H1 (cell line): ENCODE measurements at regions not wholly inside any gene's neighbourhood (a gene's known extent, or its start where the extent isn't known, plus 50 kb on each side); places are given as distances from the start of the nearest gene placed in this dataset.

Source experiments
- CTCF ChIA-PET: fragments of 300-600 bp; sonication (Branson Sonifier 250); formaldehyde crosslinking; loops from one replicate; lab custom pipeline; 2021; ENCODE audit not compliant: partially characterized antibody; lab: Charles Lee
- POLR2A ChIA-PET: fragments of 300-600 bp; sonication (Branson Sonifier 250); formaldehyde crosslinking; loops from one replicate; lab custom pipeline; 2021; ENCODE audit warnings: inconsistent platforms; ENCODE audit not compliant: partially characterized antibody; lab: Charles Lee
- DNase-seq, 2 experiments: peaks; one replicate each; pipeline versions ENCODE4 v3.0.0 to v3.0.0-alpha.2; 2010 to 2022; ENCODE audit warnings: low spot score in 2 of 2, low read depth in 1 of 2, mixed read lengths in 1 of 2
- FAIRE-seq: peaks from 2 replicates; lab custom pipeline; 2011; peaks lifted over from hg19 to GRCh38; lab: Jason Lieb, UNC
- H2AFZ ChIP-seq: 2 replicates; pipeline ENCODE4 v1.8.1; 2012; ENCODE audit warnings: low read length, inconsistent platforms
- H2AK5ac ChIP-seq: 2 replicates; pipeline ENCODE4 v1.6.1; 2013; ENCODE audit warnings: low read depth, low read length
- H2BK120ac ChIP-seq: replicated peaks from 2 replicates; pipeline ENCODE3; 2013; ENCODE audit warnings: low read depth, low read length, inconsistent platforms
- H2BK12ac ChIP-seq: 2 replicates; pipeline ENCODE4 v1.6.1; 2013; ENCODE audit warnings: low read depth, low read length
- H2BK15ac ChIP-seq: 2 replicates; pipeline ENCODE4 v1.6.1; 2013; ENCODE audit warnings: low read length
- H2BK20ac ChIP-seq: 2 replicates; pipeline ENCODE4 v1.6.1; 2013; ENCODE audit warnings: low read length
- H2BK5ac ChIP-seq: 2 replicates; pipeline ENCODE4 v1.6.1; 2013; ENCODE audit warnings: low read depth, low read length
- H3K14ac ChIP-seq: 2 replicates; pipeline ENCODE4 v1.6.1; 2013; ENCODE audit warnings: inconsistent platforms; ENCODE audit not compliant: insufficient read length
- H3K18ac ChIP-seq: 2 replicates; pipeline ENCODE4 v1.6.1; 2013; ENCODE audit warnings: low read length; ENCODE audit errors: extremely low read depth
- H3K23ac ChIP-seq: 2 replicates; pipeline ENCODE4 v1.6.1; 2013; ENCODE audit warnings: inconsistent platforms; ENCODE audit not compliant: insufficient read length
- H3K23me2 ChIP-seq: 2 replicates; pipeline ENCODE4 v1.6.1; 2013; ENCODE audit warnings: low read depth, low read length
- H3K27ac ChIP-seq: 2 replicates; pipeline ENCODE4 v1.6.1; 2011; ENCODE audit warnings: low read depth, low read length, inconsistent platforms
- H3K27me3 ChIP-seq, 4 experiments: replicated peaks in 1 of 4; 1 replicate in 1 of 4; 2 replicates in 3 of 4; pipeline versions ENCODE4 v1.6.1 to v1.8.1; 2011 to 2013; ENCODE audit warnings: low read length in 3 of 4, mild to moderate bottlenecking in 3 of 4, inconsistent platforms in 2 of 4, mixed read lengths in 2 of 4, moderate library complexity in 1 of 4; ENCODE audit not compliant: control insufficient read depth in 3 of 4, insufficient read depth in 3 of 4; ENCODE audit errors: extremely low read depth in 1 of 4
- H3K36me3 ChIP-seq, 4 experiments: 2 replicates each; pipeline versions ENCODE4 v1.6.1 to v1.8.1; 2011 to 2013; ENCODE audit warnings: mild to moderate bottlenecking in 4 of 4, low read length in 3 of 4, moderate library complexity in 2 of 4, control low read depth in 1 of 4, inconsistent platforms in 1 of 4; ENCODE audit not compliant: insufficient read depth in 4 of 4, control insufficient read depth in 2 of 4
- H3K4ac ChIP-seq: replicated peaks from 2 replicates; pipeline ENCODE3; 2013; ENCODE audit warnings: low read length, low read depth, mixed read lengths, inconsistent platforms; ENCODE audit not compliant: insufficient read length
- H3K4me1 ChIP-seq, 4 experiments: replicated peaks in 1 of 4; 1 replicate in 1 of 4; 2 replicates in 3 of 4; pipeline versions ENCODE4 v1.6.1 to v1.8.1; 2011 to 2013; ENCODE audit warnings: low read length in 3 of 4, inconsistent platforms in 2 of 4, mixed read lengths in 1 of 4; ENCODE audit not compliant: insufficient read depth in 4 of 4, control insufficient read depth in 3 of 4
- H3K4me2 ChIP-seq, 2 experiments: 2 replicates each; pipeline versions ENCODE4 v1.6.1 to v1.8.1; 2011 to 2013; ENCODE audit warnings: low read depth in 2 of 2, low read length in 2 of 2, control low read depth in 1 of 2, inconsistent platforms in 1 of 2, mild to moderate bottlenecking in 1 of 2; ENCODE audit not compliant: insufficient read depth in 1 of 2
- H3K4me3 ChIP-seq, 4 experiments: fragments of 200-600, 300-600 bp in 1 of 4; sonication (generic), shearing (Covaris generic), sonication (Bioruptor Twin) in 1 of 4; 2 replicates each; pipeline versions ENCODE4 v1.5.1 to v1.8.1; 2011 to 2016; ENCODE audit warnings: low read length in 4 of 4, low read depth in 3 of 4, control low read depth in 2 of 4, inconsistent platforms in 2 of 4, mild to moderate bottlenecking in 2 of 4, mixed read lengths in 1 of 4, moderate library complexity in 1 of 4; ENCODE audit not compliant: insufficient read depth in 2 of 4; ENCODE audit errors: extremely low read depth in 1 of 4
- H3K56ac ChIP-seq: replicated peaks from 2 replicates; pipeline ENCODE3; 2013; ENCODE audit warnings: low read depth, mild to moderate bottlenecking, mixed read lengths, low read length, inconsistent platforms; ENCODE audit not compliant: insufficient read length
- H3K79me1 ChIP-seq: 2 replicates; pipeline ENCODE4 v1.6.1; 2013; ENCODE audit warnings: low read depth, low read length, control low read depth
- H3K79me2 ChIP-seq, 2 experiments: 2 replicates each; pipeline versions ENCODE4 v1.6.1 to v1.8.1; 2012 to 2013; ENCODE audit warnings: low read length in 2 of 2, mild to moderate bottlenecking in 2 of 2, inconsistent platforms in 1 of 2; ENCODE audit not compliant: insufficient read depth in 2 of 2, control insufficient read depth in 1 of 2
- H3K9ac ChIP-seq, 4 experiments: replicated peaks in 1 of 4; 1 replicate in 1 of 4; 2 replicates in 3 of 4; pipeline versions ENCODE4 v1.6.1 to v1.8.1; 2011 to 2013; ENCODE audit warnings: low read depth in 3 of 4, low read length in 3 of 4, control low read depth in 2 of 4, mild to moderate bottlenecking in 2 of 4, moderate library complexity in 2 of 4, inconsistent platforms in 1 of 4; ENCODE audit errors: extremely low read depth in 1 of 4
- H3K9me3 ChIP-seq, 2 experiments: 2 replicates each; pipeline versions ENCODE4 v1.6.1 to v1.8.1; 2012 to 2013; ENCODE audit warnings: mild to moderate bottlenecking in 2 of 2, moderate library complexity in 2 of 2, control low read depth in 1 of 2, inconsistent platforms in 1 of 2, low read depth in 1 of 2, low read length in 1 of 2, mixed read lengths in 1 of 2; ENCODE audit not compliant: insufficient read depth in 2 of 2
- H4K20me1 ChIP-seq, 2 experiments: replicated peaks in 1 of 2; 2 replicates each; pipeline versions ENCODE3 to v1.8.1; 2011 to 2013; ENCODE audit warnings: inconsistent platforms in 2 of 2, low read length in 2 of 2, mild to moderate bottlenecking in 1 of 2; ENCODE audit not compliant: insufficient read depth in 2 of 2, control insufficient read depth in 1 of 2
- H4K5ac ChIP-seq: 2 replicates; pipeline ENCODE4 v1.6.1; 2013; ENCODE audit warnings: low read length, low read depth, mixed read lengths, inconsistent platforms; ENCODE audit not compliant: insufficient read length
- H4K8ac ChIP-seq: 2 replicates; pipeline ENCODE4 v1.8.0; 2013; ENCODE audit warnings: mild to moderate bottlenecking, moderate library complexity, low read length, inconsistent platforms; ENCODE audit not compliant: insufficient read depth; ENCODE audit errors: extremely low read depth
- H4K91ac ChIP-seq: replicated peaks from 2 replicates; pipeline ENCODE3; 2013; ENCODE audit warnings: low read length, mixed read lengths, inconsistent platforms; ENCODE audit not compliant: insufficient read length
- POLR2A ChIP-seq, 2 experiments: IDR thresholded peaks; 1 replicate in 1 of 2; 2 replicates in 1 of 2; pipeline ENCODE4 v1.6.1; 2011; ENCODE audit warnings: low read depth in 2 of 2, low read length in 2 of 2, mild to moderate bottlenecking in 2 of 2; ENCODE audit errors: control extremely low read depth in 1 of 2
- RAD21 ChIP-seq, 2 experiments: IDR thresholded peaks in 1 of 2; conservative IDR thresholded peaks in 1 of 2; 2 replicates each; pipeline ENCODE4 v1.6.1; 2011; ENCODE audit warnings: low read depth in 2 of 2, low read length in 2 of 2, improper control_type of control experiment in 1 of 2, inconsistent platforms in 1 of 2, mild to moderate bottlenecking in 1 of 2, moderate library complexity in 1 of 2
- WGBS, 2 experiments: shearing (Covaris generic) in 1 of 2; methylation state at CpG; one replicate each; pipeline versions ENCODE4 v1.1.6 to v1.1.7; 2013 to 2015; ENCODE audit warnings: low lambda C conversion rate in 2 of 2, mixed read lengths in 2 of 2, inconsistent platforms in 1 of 2, low coverage in 1 of 2, missing lambda C conversion rate in 1 of 2; ENCODE audit not compliant: insufficient replicate concordance in 2 of 2, insufficient coverage in 1 of 2, insufficient read length in 1 of 2; ENCODE audit errors: extremely low coverage in 1 of 2, missing lambda C conversion rate in 1 of 2; 5-methylcytosine and 5-hydroxymethylcytosine counted together

- Histone ChIP-seq H3K27ac (no peak overlapping the region), H3K18ac (no peak overlapping the region), H4K5ac (no peak overlapping the region), H4K8ac (no peak overlapping the region), H3K79me2 (no peaks in the 10 kb centered on the region), H2BK5ac (no peak overlapping the region), H2BK15ac (no peak overlapping the region), H3K79me1 (no peaks in the 10 kb centered on the region), H3K27me3 (no peaks in the 10 kb centered on the region), H3K9me3 (peaks cover 0 to 5% of the 10 kb centered on the region in 2 experiments; a peak in 1 of 4 replicates), H3K36me3 (no peaks in the 10 kb centered on the region), H3K4me3 (no peak overlapping the region), H2AFZ (no peak overlapping the region), H3K23ac (no peak overlapping the region), H3K56ac (no peak overlapping the region), H3K14ac (no peak overlapping the region), H2AK5ac (no peak overlapping the region), H4K20me1 (no peaks in the 10 kb centered on the region), H3K23me2 (no peaks in the 10 kb centered on the region), H3K9ac (no peak overlapping the region), H3K4me1 (no peaks in the 10 kb centered on the region), H4K91ac (no peak overlapping the region), H2BK20ac (no peak overlapping the region), H3K4me2 (no peak overlapping the region), H2BK120ac (no peak overlapping the region), H2BK12ac (no peak overlapping the region), H3K4ac (no peak overlapping the region)
- TF ChIP-seq POLR2A (IDR thresholded peaks at IDR 0.05; ENCODE audit: control extremely low read depth in 1 of 2, low read depth in 2 of 2, low read length in 2 of 2) (no peak), RAD21 (IDR thresholded peaks at IDR 0.05 in 1 of 2, conservative IDR thresholded peaks at IDR 0.05 in 1 of 2; ENCODE audit: low read depth in 2 of 2, low read length in 2 of 2) (0 out of 4 replicates have a peak, but pooled peaks of 1 of the 2 experiments have one; percentile 20)
- DNase-seq (no peak), FAIRE-seq (no peak)
- ChIA-PET POLR2A (interaction anchor here (1.1 kb wide), 1 partner anchor 10 kb away, joined by 4 read pairs; no protein-coding TSS in a partner anchor), CTCF (interaction anchor here (0.9 kb wide), 1 partner anchor 21 kb away, joined by 4 read pairs; no protein-coding TSS in a partner anchor)
- WGBS, 2 experiments, result 89% methylated on average over 1 of the region's 1 CpG; no CpG with 5 or more reads in 1 of the 2 experiments
Observed at GRCh38 chr9:105188746-105189145, 55.7 kb upstream of the SLC44A1 start.
